ENCODE measurements at regions not wholly inside any gene's neighbourhood (a gene's known extent, or its start where the extent isn't known, plus 50 kb on each side); places are given as distances from the start of the nearest gene placed in this dataset.

DNA sequence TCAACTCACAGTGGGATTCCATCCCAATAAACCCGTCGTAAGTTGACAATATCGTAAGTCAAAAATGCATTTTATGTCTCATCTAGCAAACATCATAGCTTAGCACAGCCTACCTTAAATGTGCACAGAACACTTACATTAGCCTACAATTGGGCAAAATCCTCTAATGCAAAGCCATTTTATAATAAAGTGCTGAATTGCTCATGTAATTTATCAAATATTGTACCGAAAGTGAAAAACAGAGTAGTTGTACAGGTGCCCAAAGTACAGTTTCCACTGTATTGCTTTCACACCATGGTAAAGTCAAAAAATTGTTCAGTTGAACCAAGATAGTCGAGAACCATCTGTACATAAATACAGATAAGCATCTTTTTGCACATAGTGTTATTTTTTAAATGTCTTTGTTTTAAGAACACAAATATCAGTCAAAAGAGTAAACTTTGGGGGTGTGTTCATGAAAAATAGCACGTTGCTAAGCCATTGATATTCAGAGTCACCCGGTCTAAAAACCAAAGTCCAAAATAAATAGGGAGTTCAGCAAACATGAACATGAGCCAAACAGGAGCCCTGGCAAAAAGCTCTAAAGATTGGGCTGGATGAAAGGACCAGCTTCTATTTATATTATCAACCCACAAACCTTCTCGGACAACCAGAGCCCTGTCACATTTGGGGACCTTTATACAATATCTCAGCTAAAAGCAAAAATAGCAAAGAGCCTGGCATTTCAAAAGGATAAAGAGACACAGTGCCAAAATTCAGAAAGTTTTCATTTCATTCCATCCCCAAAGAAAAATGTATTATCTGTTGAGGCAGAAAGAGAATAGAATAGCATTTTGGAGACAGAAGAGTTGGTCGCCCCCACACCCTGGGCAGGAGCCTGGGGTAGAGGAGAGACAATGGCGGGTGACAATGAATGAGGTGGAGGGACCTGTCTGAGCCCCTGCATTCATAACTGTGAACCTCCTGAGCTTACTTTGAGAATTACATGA lies 105.9 kb upstream of the SH3BP4 start:
- no peak overlapping the region for H3K4me3 ChIP-seq (ENCODE audit: low read length)
- no peak for TF ChIP-seq CTCF (conservative IDR thresholded peaks at IDR 0.05; ENCODE audit: low read length)
- DNase-seq (ENCODE audit: low read depth), result no peak

- TF ChIP-seq CTCF (conservative IDR thresholded peaks at IDR 0.05; ENCODE audit: low read length), result no peak
- DNase-seq (ENCODE audit: low read depth), result no peak
Observed at GRCh38 chr2:234843411-234843810, 108.4 kb upstream of the SH3BP4 start.

DNA sequence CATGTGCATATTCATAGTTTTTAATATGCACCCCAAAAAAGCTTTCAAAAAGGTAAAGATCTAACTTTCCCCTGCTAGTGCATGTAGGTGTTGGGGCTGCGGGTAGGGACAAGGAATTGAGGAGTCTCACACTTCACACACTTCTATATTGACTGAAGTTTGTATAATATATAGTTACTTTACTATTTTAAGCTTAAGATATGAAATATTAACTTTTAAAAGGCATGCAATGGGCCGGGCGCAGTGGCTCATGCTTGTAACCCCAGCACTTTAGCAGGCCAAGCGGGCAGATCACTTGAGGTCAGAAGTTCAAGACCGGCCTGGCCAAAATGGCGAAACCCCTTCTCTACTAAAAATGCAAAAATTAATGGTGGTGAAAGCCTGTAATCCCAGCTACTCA lies 109.1 kb upstream of the SH3BP4 start:
- no peak overlapping the region for H3K4me3 ChIP-seq (ENCODE audit: low read length)
- no peak for TF ChIP-seq CTCF (conservative IDR thresholded peaks at IDR 0.05; ENCODE audit: low read length)
- no peak for DNase-seq (ENCODE audit: low read depth)

More at GRCh38 chr2:234843411-234843810, 108.4 kb upstream of the SH3BP4 start:
- no peak overlapping the region for H3K4me3 ChIP-seq (ENCODE audit: low read length)

DNA sequence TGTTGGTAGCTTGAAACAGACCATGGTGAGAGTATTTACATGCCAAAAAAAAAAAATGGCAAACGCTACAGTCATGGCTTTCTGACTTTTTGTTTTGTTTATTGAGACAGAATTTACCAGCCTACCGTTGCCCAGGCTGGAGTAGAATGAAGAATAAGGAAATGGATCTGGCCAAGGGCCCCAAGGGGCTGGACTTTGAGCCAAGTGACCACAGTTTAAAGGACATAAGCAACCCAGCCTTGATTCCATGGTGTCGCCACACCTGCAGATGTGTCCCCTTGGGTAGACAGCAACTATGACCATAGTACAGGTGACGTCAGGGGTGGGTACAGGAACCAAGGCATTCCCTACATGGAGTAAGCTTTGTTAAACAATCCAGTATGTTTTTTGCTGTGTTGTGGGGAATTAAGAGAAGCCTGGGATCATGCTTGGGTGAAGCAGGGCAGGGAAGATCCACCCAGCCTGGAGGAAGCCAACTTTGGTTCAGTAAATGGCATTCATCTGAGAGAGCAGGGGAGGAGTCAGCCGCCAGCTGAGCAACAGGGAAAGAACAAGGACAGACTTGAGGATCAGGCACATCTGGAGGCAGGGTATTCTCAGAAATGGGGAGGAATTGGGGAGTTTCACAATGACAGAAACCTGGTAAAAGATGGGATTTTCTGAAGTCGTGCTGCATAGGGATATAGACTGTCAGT lies 110.3 kb upstream of the SH3BP4 start:
- peak; percentile 50 for DNase-seq (ENCODE audit: low read depth)
- no peak overlapping the region for H3K4me3 ChIP-seq (ENCODE audit: low read length)
- TF ChIP-seq CTCF (conservative IDR thresholded peaks at IDR 0.05; ENCODE audit: low read length), result no peak

GRCh38 chr2:234840336-234840735 lies 111.5 kb upstream of the SH3BP4 start:
- TF ChIP-seq CTCF (conservative IDR thresholded peaks at IDR 0.05; ENCODE audit: low read length), result no peak
- DNase-seq (ENCODE audit: low read depth), result peak; percentile 91
- H3K4me3 ChIP-seq (ENCODE audit: low read length), result no peak overlapping the region

GRCh38 chr2:234839285-234839684 lies 112.5 kb upstream of the SH3BP4 start:
- DNase-seq (ENCODE audit: low read depth), result peak; percentile 90
- TF ChIP-seq CTCF (conservative IDR thresholded peaks at IDR 0.05; ENCODE audit: low read length), result no peak
- H3K4me3 ChIP-seq (ENCODE audit: low read length), result no peak overlapping the region
